HG02571 (cell line): ENCODE measurements at regions not wholly inside any gene's neighbourhood (a gene's known extent, or its start where the extent isn't known, plus 50 kb on each side); places are given as distances from the start of the nearest gene placed in this dataset.

Source experiments
- ATAC-seq: cut with Tn5 transposase; IDR thresholded peaks from one replicate; pipeline ENCODE4 v1.9.1; 2021; ENCODE audit warnings: mild to moderate bottlenecking, moderate library complexity; ENCODE audit not compliant: unreplicated experiment

DNA sequence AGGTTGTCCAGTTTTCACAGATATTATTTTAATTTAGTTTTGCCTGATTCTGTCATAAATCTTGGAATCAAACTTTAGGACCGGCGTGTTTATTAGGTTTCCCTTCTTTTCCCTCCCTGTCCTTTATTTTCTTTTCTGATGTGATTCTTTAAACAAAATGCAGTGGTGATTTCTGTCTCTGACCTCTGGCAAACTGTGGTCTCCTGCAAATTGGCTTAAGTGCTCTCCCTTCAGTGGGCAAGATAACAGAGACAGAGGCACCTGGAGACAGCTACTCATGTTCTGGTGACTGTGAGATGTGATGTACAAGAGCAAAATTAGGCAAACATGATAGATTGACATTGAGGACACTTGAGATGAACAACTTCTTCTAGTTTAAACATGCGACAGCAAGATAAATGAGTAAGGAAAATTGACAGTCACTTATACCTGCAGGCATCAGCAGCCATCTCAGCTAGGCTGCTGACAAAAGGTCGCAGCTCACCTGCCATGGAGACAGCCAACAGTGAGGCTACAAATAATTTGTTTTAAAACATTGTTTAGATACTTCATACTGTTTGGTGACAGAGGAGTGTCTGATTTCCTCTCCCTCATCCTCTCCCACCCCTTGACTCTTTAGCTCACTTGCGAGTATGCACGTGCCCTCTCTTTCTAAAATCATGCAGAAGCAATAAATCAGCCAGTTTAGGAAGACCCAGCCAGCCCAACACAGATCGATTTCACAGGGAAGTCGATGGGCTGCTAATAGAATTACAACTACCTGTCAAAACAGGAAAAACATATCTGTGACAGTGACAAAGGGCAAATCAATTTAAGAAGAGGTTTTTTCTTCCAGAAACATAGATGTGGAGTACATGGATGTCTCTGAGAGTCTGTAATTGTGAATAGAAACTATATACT, 63.4 kb upstream of the MAP3K7 start:
- no peak for ATAC-seq

- no peak for ATAC-seq
Measured at GRCh38 chr6:90648873-90649272, 62.0 kb upstream of the MAP3K7 start.

- ATAC-seq: no peak
Measured at GRCh38 chr6:90646940-90647339, 60.1 kb upstream of the MAP3K7 start.

DNA sequence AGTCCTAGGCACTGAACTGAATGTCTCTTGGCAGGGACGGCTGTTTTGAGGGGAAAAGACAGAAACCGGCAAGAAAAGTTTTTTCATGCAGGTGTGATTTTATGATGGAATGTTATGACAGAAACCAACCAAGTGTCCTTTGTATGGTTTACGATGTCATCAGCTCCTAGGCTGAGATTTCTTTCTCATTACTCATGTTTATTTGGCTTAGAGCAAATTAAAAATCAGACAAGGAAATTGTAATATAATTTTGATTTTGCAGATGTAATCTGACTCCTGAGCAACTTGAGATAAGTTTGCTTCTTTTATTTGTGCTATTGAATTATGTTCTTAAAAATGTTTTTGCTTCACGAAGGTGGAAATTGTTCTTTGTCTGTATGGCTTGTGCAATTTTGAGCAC, 58.8 kb upstream of the MAP3K7 start:
- ATAC-seq: no peak

GRCh38 chr6:90644492-90644891, 57.6 kb upstream of the MAP3K7 start:
- ATAC-seq: no peak

GRCh38 chr6:90643381-90643780, 56.5 kb upstream of the MAP3K7 start:
- no peak for ATAC-seq

GRCh38 chr6:90637320-90637719, 50.4 kb upstream of the MAP3K7 start:
- no peak for ATAC-seq
